HL-60 (cell line): ENCODE measurements at regions not wholly inside any gene's neighbourhood (a gene's known extent, or its start where the extent isn't known, plus 50 kb on each side); places are given as distances from the start of the nearest gene placed in this dataset.

Experiments used
- GABPA ChIP-seq: IDR thresholded peaks from 2 replicates; pipeline ENCODE4 v1.6.1; 2012; ENCODE audit warnings: low read depth
- POLR2AphosphoS5 ChIP-seq: IDR thresholded peaks from 2 replicates; pipeline ENCODE4 v1.6.1; 2012; ENCODE audit warnings: low read depth
- SPI1 ChIP-seq: IDR thresholded peaks from 2 replicates; pipeline ENCODE4 v1.6.1; 2012; ENCODE audit warnings: low read depth, mild to moderate bottlenecking, borderline replicate concordance
- TF ChIP-seq, protein P1 (sequence below): IDR thresholded peaks from one replicate; pipeline ENCODE4 v1.5.1; 2011; ENCODE audit warnings: low read length, control low read depth, inconsistent platforms; ENCODE audit not compliant: insufficient read depth
- TF ChIP-seq, protein P2 (sequence below): IDR thresholded peaks from 2 replicates; pipeline ENCODE4 v1.6.1; 2012; ENCODE audit warnings: low read depth; ENCODE audit not compliant: insufficient replicate concordance

- TF ChIP-seq, protein P1, sequence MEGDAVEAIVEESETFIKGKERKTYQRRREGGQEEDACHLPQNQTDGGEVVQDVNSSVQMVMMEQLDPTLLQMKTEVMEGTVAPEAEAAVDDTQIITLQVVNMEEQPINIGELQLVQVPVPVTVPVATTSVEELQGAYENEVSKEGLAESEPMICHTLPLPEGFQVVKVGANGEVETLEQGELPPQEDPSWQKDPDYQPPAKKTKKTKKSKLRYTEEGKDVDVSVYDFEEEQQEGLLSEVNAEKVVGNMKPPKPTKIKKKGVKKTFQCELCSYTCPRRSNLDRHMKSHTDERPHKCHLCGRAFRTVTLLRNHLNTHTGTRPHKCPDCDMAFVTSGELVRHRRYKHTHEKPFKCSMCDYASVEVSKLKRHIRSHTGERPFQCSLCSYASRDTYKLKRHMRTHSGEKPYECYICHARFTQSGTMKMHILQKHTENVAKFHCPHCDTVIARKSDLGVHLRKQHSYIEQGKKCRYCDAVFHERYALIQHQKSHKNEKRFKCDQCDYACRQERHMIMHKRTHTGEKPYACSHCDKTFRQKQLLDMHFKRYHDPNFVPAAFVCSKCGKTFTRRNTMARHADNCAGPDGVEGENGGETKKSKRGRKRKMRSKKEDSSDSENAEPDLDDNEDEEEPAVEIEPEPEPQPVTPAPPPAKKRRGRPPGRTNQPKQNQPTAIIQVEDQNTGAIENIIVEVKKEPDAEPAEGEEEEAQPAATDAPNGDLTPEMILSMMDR: no peak
- TF ChIP-seq, protein P2, sequence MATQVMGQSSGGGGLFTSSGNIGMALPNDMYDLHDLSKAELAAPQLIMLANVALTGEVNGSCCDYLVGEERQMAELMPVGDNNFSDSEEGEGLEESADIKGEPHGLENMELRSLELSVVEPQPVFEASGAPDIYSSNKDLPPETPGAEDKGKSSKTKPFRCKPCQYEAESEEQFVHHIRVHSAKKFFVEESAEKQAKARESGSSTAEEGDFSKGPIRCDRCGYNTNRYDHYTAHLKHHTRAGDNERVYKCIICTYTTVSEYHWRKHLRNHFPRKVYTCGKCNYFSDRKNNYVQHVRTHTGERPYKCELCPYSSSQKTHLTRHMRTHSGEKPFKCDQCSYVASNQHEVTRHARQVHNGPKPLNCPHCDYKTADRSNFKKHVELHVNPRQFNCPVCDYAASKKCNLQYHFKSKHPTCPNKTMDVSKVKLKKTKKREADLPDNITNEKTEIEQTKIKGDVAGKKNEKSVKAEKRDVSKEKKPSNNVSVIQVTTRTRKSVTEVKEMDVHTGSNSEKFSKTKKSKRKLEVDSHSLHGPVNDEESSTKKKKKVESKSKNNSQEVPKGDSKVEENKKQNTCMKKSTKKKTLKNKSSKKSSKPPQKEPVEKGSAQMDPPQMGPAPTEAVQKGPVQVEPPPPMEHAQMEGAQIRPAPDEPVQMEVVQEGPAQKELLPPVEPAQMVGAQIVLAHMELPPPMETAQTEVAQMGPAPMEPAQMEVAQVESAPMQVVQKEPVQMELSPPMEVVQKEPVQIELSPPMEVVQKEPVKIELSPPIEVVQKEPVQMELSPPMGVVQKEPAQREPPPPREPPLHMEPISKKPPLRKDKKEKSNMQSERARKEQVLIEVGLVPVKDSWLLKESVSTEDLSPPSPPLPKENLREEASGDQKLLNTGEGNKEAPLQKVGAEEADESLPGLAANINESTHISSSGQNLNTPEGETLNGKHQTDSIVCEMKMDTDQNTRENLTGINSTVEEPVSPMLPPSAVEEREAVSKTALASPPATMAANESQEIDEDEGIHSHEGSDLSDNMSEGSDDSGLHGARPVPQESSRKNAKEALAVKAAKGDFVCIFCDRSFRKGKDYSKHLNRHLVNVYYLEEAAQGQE: no peak
- TF ChIP-seq POLR2AphosphoS5: no peak
- no peak for TF ChIP-seq SPI1
- TF ChIP-seq GABPA: no peak
These were observed 89.0 kb upstream of the SLC14A2 start for GRCh38 chr18:45526114-45526841.
